AG04450 (cell line): ENCODE measurements at regions not wholly inside any gene's neighbourhood (a gene's known extent, or its start where the extent isn't known, plus 50 kb on each side); places are given as distances from the start of the nearest gene placed in this dataset.
"Not testable (repeated sequence)": the region's sequence is repeated elsewhere in the genome, so short reads cannot be mapped to it uniquely, and the experiment has no call there.

ENCODE experiments used
- CTCF ChIA-PET: fragments of 300-600, 350-600 bp; formaldehyde crosslinking; extraction: SDS; loops from one replicate; lab custom pipeline; 2022; ENCODE audit warnings: antibody characterized with exemption, inconsistent platforms; lab: Charles Lee
- POLR2A ChIA-PET: fragments of 350-600 bp; formaldehyde crosslinking; extraction: SDS; loops from one replicate; lab custom pipeline; 2021; ENCODE audit warnings: antibody characterized with exemption, inconsistent platforms; lab: Yijun Ruan, JAX
- DNase-seq: peaks from one replicate; pipeline ENCODE4 v3.0.0-alpha.2; 2011; ENCODE audit warnings: low read depth, low spot score
- H3K27ac ChIP-seq: one replicate; pipeline ENCODE4 v1.5.1; 2012; ENCODE audit warnings: low read depth, low read length, control low read depth
- H3K27me3 ChIP-seq: one replicate; pipeline ENCODE4 v1.6.0; 2012; ENCODE audit warnings: low read length; ENCODE audit not compliant: control insufficient read depth, insufficient read depth
- H3K4me3 ChIP-seq: 2 replicates; pipeline ENCODE4 v1.5.1; 2011; ENCODE audit warnings: mild to moderate bottlenecking, low read depth, low read length, control low read depth
- H3K9me3 ChIP-seq: 2 replicates; pipeline ENCODE4 v1.5.1; 2012; ENCODE audit warnings: low read length; ENCODE audit not compliant: control insufficient read depth, insufficient read depth
- TF ChIP-seq, protein P1 (sequence below): IDR thresholded peaks from 2 replicates; pipeline ENCODE4 v1.5.1; 2011; ENCODE audit warnings: low read depth, low read length, control low read depth, inconsistent platforms

GRCh38 chr14:29403091-29403490 lies 524.6 kb downstream of the PRKD1 start:
- H3K9me3 ChIP-seq, result no peaks in the 10 kb centered on the region
- no peaks in the 10 kb centered on the region for H3K27me3 ChIP-seq
- no peak overlapping the region for H3K4me3 ChIP-seq
- DNase-seq, result no peak
- no peak overlapping the region for H3K27ac ChIP-seq
- TF ChIP-seq, protein P1, sequence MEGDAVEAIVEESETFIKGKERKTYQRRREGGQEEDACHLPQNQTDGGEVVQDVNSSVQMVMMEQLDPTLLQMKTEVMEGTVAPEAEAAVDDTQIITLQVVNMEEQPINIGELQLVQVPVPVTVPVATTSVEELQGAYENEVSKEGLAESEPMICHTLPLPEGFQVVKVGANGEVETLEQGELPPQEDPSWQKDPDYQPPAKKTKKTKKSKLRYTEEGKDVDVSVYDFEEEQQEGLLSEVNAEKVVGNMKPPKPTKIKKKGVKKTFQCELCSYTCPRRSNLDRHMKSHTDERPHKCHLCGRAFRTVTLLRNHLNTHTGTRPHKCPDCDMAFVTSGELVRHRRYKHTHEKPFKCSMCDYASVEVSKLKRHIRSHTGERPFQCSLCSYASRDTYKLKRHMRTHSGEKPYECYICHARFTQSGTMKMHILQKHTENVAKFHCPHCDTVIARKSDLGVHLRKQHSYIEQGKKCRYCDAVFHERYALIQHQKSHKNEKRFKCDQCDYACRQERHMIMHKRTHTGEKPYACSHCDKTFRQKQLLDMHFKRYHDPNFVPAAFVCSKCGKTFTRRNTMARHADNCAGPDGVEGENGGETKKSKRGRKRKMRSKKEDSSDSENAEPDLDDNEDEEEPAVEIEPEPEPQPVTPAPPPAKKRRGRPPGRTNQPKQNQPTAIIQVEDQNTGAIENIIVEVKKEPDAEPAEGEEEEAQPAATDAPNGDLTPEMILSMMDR, result no peak
- CTCF ChIA-PET, result no interaction called here
- POLR2A ChIA-PET, result no interaction called here

- Histone ChIP-seq H3K9me3 (peaks cover 7% of the 10 kb centered on the region; the same call in 1 of the 2 replicates), H3K27ac (no peak overlapping the region), H3K27me3 (no peaks in the 10 kb centered on the region), H3K4me3 (no peak overlapping the region)
- ChIA-PET POLR2A (no interaction called here), CTCF (no interaction called here)
- no peak for DNase-seq
- TF ChIP-seq, protein P1, result no peak
Measured at GRCh38 chr14:29410581-29410980, 517.1 kb downstream of the PRKD1 start.

GRCh38 chr14:29414931-29415330 lies 512.7 kb downstream of the PRKD1 start:
- DNase-seq, H3K4me3 ChIP-seq, POLR2A ChIA-PET, H3K9me3 ChIP-seq, H3K27me3 ChIP-seq, CTCF ChIA-PET, H3K27ac ChIP-seq: not testable (repeated sequence)

- Histone ChIP-seq H3K27me3 (no peaks in the 10 kb centered on the region), H3K27ac (no peak overlapping the region), H3K4me3 (no peak overlapping the region), H3K9me3 (no peaks in the 10 kb centered on the region)
- POLR2A ChIA-PET, result no interaction called here
- TF ChIP-seq, protein P1, result no peak
- CTCF ChIA-PET, result no interaction called here
- no peak for DNase-seq
Measured at GRCh38 chr14:29419736-29420135, 507.9 kb downstream of the PRKD1 start.

DNA sequence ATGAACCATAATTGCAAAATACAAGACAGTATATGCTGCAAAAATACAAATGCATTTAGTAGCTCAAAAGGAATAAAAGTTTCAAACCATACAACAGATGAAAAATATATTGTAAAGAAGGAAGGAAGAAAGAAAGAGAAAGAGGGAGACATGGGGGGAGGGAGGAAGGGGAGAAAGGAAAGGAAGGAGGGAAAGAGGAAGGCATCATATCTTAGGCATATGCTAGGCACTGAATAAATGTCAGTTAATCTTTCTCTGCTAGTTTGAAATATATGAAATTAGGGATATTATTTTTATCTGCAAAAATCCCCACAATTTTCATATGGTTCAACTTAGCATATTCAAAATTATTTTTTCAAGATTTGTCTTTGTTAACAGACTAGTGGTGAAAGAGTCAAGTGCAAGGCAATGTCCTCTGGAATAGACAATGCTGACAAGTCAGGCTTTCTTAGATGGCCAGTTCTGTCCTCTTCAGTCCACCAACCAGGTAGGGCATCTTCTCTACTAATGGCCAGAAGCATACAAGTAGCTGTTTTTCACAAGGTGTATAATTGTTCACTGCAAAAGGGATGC lies 506.4 kb downstream of the PRKD1 start:
- no peaks in the 10 kb centered on the region for H3K27me3 ChIP-seq
- no peak for DNase-seq
- no peak overlapping the region for H3K27ac ChIP-seq
- no peak overlapping the region for H3K4me3 ChIP-seq
- ChIA-PET CTCF (interaction anchor here (0.7 kb wide), 1 partner anchor 10 kb away, joined by 4 read pairs; no protein-coding TSS in a partner anchor), POLR2A (no interaction called here)
- H3K9me3 ChIP-seq, result no peaks in the 10 kb centered on the region
- TF ChIP-seq, protein P1, result no peak
